ENCODE measurements at regions not wholly inside any gene's neighbourhood (a gene's known extent, or its start where the extent isn't known, plus 50 kb on each side); places are given as distances from the start of the nearest gene placed in this dataset.
A peak's percentile ranks its signal among the peaks of the same experiment; 100 is the strongest.
"Not testable (repeated sequence)": the region's sequence is repeated elsewhere in the genome, so short reads cannot be mapped to it uniquely, and the experiment has no call there.

GRCh38 chr1:118828038-118828437, 160.1 kb downstream of the TBX15 start:
- DNase-seq, result no peak

- no peak for DNase-seq
Measured at GRCh38 chr1:118827636-118828035, 160.5 kb downstream of the TBX15 start.

- DNase-seq, result no peak
Measured at GRCh38 chr1:118827207-118827606, 160.9 kb downstream of the TBX15 start.

- peak; percentile 7 for DNase-seq
Measured at GRCh38 chr1:118826669-118827068, 161.5 kb downstream of the TBX15 start.

GRCh38 chr1:118825619-118826018, 162.5 kb downstream of the TBX15 start:
- DNase-seq, result no peak

DNA sequence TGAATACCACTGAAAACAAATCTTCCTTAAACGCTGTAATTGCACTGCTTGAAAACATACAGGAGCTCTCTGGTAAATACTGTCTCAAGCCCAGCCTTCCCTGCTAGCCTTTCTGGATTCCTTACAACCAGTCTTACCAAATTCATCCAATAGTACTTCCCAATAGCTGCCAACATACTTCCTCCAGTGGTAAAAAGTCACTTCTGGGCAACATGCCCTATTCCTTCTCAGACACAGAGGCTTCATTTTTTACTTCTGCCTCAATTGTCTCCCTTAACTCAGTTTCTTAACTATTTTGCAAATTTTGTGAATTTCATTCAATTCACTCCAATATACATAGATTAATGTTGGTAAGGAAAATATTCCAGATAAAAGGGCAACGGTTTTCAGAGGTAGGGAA, 166.3 kb downstream of the TBX15 start:
- DNase-seq, result no peak

- DNase-seq, result no peak
Measured at GRCh38 chr1:118820864-118821263, 167.3 kb downstream of the TBX15 start.

DNA sequence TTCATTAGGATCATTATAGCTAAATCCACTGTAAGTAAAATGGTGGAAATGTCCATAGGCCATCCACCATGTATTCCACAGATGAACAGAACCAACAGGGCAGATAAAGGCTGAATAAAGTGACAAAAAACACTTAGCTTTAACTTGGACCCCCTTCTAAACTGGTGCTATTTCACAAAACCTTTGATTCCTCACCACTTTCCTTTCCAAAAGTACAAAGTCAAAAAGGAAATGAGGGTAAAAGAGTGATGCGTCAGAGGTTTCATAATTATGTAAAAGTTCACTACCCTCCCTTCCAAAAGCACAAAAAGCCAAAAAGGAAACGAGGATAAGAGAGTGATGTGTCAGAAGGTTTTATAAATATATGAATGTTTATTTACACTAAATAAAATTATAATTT, 172.2 kb downstream of the TBX15 start:
- no peak for DNase-seq

DNA sequence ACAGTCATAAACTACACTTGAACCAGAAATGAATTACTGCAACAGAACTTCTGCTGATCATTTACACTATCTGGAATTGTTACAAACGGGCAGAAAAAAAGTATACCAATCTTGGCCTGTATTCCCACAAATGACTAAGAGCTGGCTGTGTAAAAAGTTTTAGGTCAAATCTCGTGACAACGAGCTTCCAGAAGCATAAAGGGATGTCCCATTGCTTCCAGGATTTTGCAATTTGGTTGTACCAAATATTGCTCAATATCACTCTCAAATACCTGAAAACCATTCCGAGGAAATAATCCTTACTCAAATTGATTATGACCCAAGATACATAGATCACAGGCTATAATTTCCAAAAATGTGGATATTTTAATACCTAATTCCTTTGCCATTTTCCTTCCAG, 175.6 kb downstream of the TBX15 start:
- DNase-seq, result no peak

DNA sequence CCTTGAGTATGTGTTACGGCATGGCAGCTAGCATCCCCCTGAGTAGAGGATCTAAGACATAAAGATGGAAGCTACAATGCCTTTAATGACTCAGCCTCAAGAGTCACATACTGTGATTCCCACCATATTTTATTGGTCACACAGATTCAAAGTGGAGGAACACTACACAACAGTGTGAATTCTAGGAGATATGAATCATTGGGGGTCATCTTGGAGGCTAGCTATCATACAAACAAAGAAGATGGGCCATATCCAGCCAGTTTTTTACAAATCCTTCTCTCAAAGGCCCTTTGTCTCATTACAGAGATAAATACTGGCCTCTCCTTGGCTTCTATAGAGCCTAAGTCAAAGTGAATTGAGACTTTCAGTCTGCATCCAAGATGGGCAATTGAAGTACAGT, 177.0 kb downstream of the TBX15 start:
- DNase-seq, result no peak

- no peak for DNase-seq
Measured at GRCh38 chr1:118809586-118809985, 178.6 kb downstream of the TBX15 start.

- not testable (repeated sequence) for DNase-seq
Measured at GRCh38 chr1:118803128-118803527, 185.0 kb downstream of the TBX15 start.

DNA sequence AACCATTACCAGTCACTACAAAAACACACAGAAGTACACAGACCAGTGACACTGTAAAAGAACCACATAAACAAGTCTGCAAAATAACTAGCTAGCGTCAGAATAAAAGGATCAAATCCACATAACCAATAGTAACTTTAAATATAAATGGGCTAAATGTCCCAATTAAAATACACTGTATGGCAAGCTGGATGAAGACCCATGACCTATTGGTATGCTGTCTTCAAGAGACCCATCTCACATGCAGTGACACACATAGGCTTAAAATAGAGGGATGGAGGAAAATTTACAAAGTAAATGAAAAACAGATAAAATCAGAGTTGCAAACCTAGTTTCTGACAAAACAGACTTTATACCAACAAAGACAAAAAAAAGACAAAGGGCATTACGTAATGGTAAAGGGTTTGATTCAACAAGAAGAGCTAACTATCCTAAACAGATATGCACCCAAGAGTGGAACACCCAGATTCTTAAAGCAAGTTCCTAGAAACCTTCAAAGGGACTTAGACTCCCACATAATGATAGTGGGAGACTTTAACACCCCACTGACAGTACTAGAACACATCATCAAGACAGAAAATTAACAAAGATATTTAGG, 196.9 kb downstream of the TBX15 start:
- no peak for DNase-seq

- peak; percentile 72 for DNase-seq
Measured at GRCh38 chr1:118788463-118788862, 199.7 kb downstream of the TBX15 start.

DNA sequence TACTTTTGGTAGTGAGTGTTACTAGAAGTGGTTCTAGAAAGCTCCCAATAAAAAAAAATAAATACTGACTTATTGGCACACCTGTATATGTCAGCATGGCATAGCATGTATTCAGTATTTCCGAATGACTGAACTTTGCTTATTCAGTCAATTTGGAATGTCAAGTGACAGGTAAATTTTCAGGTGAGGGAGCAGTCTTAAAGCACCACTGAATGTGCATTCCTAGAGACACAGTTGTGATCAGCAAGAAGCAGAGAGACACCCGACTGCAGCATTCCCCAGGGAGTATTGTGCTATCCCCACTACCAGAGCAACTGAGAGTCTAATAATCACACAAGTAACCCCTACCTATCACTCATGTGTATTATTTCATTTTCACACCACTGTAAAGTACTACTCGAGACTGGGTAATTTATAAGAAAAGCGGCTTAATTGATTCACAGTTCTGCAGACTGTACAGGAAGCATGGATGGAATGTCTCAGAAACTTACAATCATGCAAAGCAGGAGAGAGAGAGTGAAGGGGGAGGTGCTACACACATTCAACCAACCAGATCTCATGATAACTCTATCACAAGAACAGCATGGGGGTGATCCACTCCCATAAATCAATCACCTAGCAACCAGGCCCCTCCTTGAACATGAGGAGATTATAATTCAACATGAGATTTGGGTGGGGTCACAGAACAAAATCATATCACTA, 201.5 kb downstream of the TBX15 start:
- DNase-seq, result no peak

DNA sequence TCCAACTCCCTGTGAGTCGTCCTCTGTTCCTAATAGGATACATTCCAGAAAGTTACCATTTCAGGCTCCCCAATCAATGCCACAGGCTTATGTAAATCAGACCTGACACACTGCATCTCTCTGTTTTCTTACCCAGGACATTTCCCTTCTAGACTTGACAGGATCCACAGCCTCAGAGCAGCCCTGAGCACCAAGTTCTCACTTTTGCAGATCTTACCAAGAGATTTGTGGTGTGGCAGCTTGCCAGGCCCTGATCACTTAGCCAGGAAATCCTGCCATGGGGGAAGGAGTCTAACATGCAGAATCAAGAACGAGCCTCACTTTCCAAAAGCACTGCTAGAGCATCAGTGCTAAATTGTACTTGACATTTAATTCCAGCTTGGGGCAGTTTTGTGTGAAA, 202.9 kb downstream of the TBX15 start:
- no peak for DNase-seq

DNA sequence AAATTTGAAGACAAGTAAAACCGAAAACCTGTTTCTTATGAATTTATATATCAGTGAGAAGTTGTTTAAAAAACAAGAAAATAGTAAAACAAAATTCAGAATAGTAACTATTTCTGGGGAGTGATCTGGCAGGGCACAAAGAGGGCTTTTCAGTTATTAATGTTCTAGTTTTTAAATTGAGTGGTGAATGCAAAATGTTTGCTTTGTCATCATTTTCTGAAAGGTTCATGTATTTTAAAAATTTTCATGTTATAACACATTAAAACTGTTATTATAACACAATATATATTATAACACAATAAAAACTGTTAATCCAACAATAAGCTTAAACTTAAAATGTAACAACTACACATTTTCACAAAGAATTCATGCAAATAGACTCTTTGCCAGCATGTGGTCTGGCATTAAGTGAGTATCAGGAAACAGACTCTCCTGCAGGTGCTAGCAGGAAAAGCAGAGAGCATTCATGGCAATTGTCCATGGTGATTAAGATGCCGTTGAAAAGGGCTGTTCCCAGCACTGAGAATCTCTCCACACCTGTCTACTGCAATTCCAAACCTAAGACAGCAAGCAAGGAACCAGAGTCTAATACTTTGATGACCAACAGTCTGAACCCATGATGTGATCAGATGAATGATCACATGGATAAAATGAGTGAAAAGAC, 204.9 kb downstream of the TBX15 start:
- peak; percentile 41 for DNase-seq

DNA sequence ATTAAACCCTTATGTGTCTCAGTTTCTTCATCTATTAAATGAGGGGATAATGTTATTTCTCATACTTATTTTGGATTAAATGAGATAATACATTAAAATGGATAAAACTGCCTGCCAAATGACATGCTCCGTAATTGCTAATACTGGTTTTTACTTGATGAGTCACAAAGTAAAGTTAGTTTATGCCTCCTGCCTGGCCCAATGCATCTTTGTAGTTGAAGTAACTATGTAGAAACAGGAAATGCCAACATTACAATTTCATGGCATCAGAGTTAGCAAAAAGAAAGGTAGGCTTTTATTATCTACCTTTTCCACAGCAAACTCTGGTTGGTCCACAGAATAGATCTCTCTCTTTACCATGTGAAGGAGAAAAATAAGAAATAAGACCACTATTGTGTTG, 214.5 kb downstream of the TBX15 start:
- peak; percentile 8 for DNase-seq

DNA sequence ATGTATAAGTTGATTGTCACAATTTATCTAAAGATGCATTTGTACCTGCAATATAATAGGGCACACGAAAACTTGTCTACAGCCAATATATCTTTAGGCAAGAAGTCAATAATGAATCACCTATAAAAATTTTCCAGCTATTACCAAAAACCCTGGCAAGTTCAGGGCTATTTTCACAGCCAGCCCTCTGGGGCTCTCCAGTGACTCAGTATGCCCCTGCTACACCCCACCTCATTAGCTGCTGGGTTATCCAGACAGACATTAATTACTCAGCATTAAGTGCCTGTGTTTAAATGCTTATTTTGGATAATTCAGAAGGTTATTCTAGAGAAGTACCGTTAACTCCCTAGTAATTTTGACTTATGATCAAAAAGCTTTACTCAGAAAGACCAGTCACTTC, 220.2 kb downstream of the TBX15 start:
- no peak for DNase-seq

- no peak for DNase-seq
Measured at GRCh38 chr1:118753976-118754375, 234.2 kb downstream of the TBX15 start.

- DNase-seq, result no peak
Measured at GRCh38 chr1:118751166-118751565, 237.0 kb downstream of the TBX15 start.

DNA sequence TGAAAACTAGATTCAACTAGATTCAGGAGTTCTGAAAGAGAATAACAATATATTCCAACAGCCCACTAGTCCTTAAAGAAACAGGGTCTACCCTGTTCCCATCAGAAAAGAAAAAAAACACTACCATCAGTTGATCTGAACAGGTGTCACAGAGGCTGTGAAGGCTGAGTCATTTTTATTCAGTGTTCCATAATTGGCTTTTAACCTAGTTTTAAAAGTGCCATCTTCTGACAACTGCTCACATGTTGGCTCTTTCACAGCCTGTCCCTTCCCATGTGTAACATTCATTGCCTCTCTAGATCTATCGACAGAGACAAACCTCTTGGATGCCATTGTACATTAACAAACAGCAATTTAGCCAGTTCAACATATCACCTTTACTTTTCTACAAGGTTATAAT, 243.7 kb downstream of the TBX15 start:
- no peak for DNase-seq

- no peak for DNase-seq
Measured at GRCh38 chr1:118739501-118739900, 248.6 kb downstream of the TBX15 start.

DNA sequence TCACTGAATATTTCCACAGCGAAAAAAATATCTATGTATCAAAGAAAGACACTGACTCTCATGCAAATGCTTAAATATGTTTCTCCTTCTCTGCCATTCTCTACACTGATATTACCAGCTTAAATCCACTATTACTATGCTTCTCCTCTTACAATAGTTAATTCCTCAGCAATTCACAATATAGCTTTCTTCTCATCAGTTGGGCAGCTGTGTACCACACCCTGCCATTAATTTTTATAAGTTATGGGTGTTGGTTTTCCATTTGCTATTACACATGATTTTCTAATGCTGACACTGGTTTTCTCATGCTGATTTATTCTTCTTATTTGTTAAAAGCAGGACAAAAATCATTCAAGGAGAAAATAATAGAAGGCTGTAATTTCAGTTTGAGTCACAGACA, 251.8 kb downstream of the TBX15 start:
- no peak for DNase-seq

DNA sequence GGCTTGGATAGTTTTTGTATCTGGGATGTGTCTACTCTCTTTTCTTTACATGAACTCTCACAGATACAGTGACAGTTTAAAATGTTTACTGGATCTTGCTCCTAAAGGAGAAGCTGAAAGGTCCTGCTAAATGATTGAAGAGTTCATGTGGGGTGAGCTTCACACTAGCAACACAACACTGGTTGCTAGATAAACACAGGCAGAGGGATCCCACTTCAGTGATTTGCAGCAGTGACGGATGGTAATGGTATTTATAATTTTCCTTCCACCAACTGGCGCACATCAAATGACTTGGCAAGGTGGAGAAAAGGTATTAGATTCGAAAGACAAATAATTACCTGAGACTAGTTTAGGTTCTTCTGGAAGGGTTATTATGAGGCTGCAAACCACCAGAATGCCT, 270.2 kb downstream of the TBX15 start:
- no peak for DNase-seq

All from DMS53 (cell line).